ENCODE measurements at regions not wholly inside any gene's neighbourhood (a gene's known extent, or its start where the extent isn't known, plus 50 kb on each side); places are given as distances from the start of the nearest gene placed in this dataset.

DNA sequence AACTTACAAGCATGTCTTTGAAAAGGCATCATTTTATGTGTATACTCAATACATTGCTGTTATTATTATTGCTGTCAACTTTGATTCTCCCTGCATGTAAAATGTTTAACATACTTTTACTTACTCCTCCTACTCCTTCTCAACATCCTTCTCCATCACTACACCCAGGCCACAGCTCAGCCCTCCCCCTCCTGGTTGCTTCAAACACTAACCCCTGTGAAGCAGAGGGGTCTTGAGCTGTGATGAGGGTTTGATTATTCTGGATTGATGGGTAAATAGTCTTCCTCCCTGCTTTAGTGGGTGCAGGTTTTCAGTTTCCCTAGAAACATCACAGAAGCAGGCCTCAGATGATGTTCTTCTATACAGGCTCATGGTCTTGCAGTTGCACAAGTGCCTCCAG is 221.0 kb downstream of the OSR1 start:
- no peak for TF ChIP-seq EP300 (IDR thresholded peaks at IDR 0.05; ENCODE audit: low read depth)
- TF ChIP-seq, protein P1, sequence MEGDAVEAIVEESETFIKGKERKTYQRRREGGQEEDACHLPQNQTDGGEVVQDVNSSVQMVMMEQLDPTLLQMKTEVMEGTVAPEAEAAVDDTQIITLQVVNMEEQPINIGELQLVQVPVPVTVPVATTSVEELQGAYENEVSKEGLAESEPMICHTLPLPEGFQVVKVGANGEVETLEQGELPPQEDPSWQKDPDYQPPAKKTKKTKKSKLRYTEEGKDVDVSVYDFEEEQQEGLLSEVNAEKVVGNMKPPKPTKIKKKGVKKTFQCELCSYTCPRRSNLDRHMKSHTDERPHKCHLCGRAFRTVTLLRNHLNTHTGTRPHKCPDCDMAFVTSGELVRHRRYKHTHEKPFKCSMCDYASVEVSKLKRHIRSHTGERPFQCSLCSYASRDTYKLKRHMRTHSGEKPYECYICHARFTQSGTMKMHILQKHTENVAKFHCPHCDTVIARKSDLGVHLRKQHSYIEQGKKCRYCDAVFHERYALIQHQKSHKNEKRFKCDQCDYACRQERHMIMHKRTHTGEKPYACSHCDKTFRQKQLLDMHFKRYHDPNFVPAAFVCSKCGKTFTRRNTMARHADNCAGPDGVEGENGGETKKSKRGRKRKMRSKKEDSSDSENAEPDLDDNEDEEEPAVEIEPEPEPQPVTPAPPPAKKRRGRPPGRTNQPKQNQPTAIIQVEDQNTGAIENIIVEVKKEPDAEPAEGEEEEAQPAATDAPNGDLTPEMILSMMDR (IDR thresholded peaks at IDR 0.05) = no peak
- TF ChIP-seq POLR2AphosphoS5 (IDR thresholded peaks at IDR 0.05) = no peak
- no peak for TF ChIP-seq POLR2A (IDR thresholded peaks at IDR 0.05)
